DOHH2 (cell line): ENCODE measurements at regions not wholly inside any gene's neighbourhood (a gene's known extent, or its start where the extent isn't known, plus 50 kb on each side); places are given as distances from the start of the nearest gene placed in this dataset.

Experiments used
- H3F3A ChIP-seq: fragments of 200-600 bp; sonication (generic), shearing (Covaris generic); 2 replicates; pipeline ENCODE4 v1.6.0; 2016; ENCODE audit warnings: antibody characterized with exemption, mild to moderate bottlenecking; ENCODE audit not compliant: control insufficient read depth, insufficient read depth
- H3K27ac ChIP-seq: fragments of 200-600 bp; sonication (generic); 2 replicates; pipeline ENCODE4 v1.5.1; 2014; ENCODE audit warnings: low read depth, mild to moderate bottlenecking, low read length, moderate library complexity
- H3K27me3 ChIP-seq: fragments of 200-600 bp; sonication (generic); 2 replicates; pipeline ENCODE4 v1.6.1; 2014; ENCODE audit warnings: mild to moderate bottlenecking, low read length, mixed read lengths; ENCODE audit not compliant: control insufficient read depth
- H3K36me3 ChIP-seq: fragments of 200-600 bp; sonication (generic); 2 replicates; pipeline ENCODE4 v1.6.1; 2014; ENCODE audit warnings: mild to moderate bottlenecking, low read length, moderate library complexity, mixed read lengths; ENCODE audit not compliant: control insufficient read depth
- H3K4me1 ChIP-seq: fragments of 200-600 bp; sonication (generic); 2 replicates; pipeline ENCODE4 v1.6.1; 2014; ENCODE audit warnings: mild to moderate bottlenecking, low read length, mixed read lengths; ENCODE audit not compliant: control insufficient read depth
- H3K4me2 ChIP-seq: fragments of 200-600 bp; sonication (generic); 2 replicates; pipeline ENCODE4 v1.6.0; 2014; ENCODE audit warnings: mild to moderate bottlenecking, low read length, moderate library complexity
- H3K4me3 ChIP-seq: fragments of 200-600 bp; sonication (generic); 2 replicates; pipeline ENCODE4 v1.5.1; 2014; ENCODE audit warnings: mild to moderate bottlenecking, low read length, mixed read lengths
- H3K79me2 ChIP-seq: fragments of 200-600 bp; sonication (generic); 2 replicates; pipeline ENCODE4 v1.6.1; 2014; ENCODE audit warnings: mild to moderate bottlenecking, low read length, mixed read lengths; ENCODE audit not compliant: control insufficient read depth
- H3K9me2 ChIP-seq: fragments of 200-600 bp; sonication (generic); replicated peaks from 2 replicates; pipeline ENCODE4 v1.6.1; 2014; ENCODE audit warnings: mild to moderate bottlenecking, low read length, mixed read lengths; ENCODE audit not compliant: control insufficient read depth
- H3K9me3 ChIP-seq: fragments of 200-600 bp; sonication (generic); 2 replicates; pipeline ENCODE4 v1.6.1; 2014; ENCODE audit warnings: antibody characterized with exemption, low read length, mixed read lengths; ENCODE audit not compliant: control insufficient read depth, insufficient read depth
- H4K20me1 ChIP-seq: fragments of 200-600 bp; sonication (generic); 2 replicates; pipeline ENCODE4 v1.6.0; 2014; ENCODE audit warnings: low read depth, mild to moderate bottlenecking, antibody characterized with exemption, low read length, moderate library complexity; ENCODE audit not compliant: control insufficient read depth, insufficient read depth
- EZH2phosphoT487 ChIP-seq: fragments of 200-600 bp; sonication (generic); IDR thresholded peaks from 2 replicates; pipeline ENCODE4 v1.6.1; 2017; ENCODE audit warnings: borderline replicate concordance, mild to moderate bottlenecking, antibody characterized with exemption, low read length, moderate library complexity, mixed read lengths
- TF ChIP-seq, protein P1 (sequence below): fragments of 200-600 bp; sonication (generic); IDR thresholded peaks from one replicate; pipeline ENCODE4 v1.5.1; 2014; ENCODE audit warnings: antibody characterized with exemption, mild to moderate bottlenecking, low read depth, low read length; ENCODE audit not compliant: poor library complexity, severe bottlenecking

DNA sequence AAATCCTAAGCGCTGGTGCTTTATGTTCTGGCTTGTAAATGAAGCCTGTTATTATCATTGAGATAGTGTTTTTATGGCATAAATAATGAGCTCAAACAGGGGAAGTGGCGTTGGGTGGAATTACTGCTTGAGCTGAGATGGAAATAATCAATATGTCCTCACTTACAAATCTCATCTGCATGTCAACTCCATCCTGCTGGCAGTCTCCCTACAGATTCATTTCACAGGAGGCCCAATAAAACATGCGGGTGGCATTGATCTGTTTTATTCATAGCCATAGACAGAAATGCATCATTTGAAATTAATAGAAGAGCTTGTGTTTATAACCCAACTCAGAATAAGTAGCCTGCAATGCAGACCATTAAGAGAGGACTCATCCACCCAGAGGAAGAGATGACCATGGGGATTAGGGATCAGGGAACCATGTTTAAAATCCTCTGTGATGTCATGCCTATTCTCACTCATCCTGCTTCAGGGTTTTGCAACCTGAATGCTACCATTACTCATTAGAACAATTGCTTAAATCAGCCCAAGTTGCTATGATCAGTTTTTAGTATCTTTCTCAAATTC is 680.4 kb downstream of the TLR4 start:
- Histone ChIP-seq H3K79me2 (no peaks in the 10 kb centered on the region), H3K9me3 (no peaks in the 10 kb centered on the region), H3K9me2 (no peaks in the 10 kb centered on the region), H4K20me1 (no peaks in the 10 kb centered on the region), H3K27ac (no peak overlapping the region), H3K4me1 (no peaks in the 10 kb centered on the region), H3K27me3 (no peaks in the 10 kb centered on the region), H3F3A (no peaks in the 10 kb centered on the region), H3K4me2 (no peak overlapping the region), H3K36me3 (no peaks in the 10 kb centered on the region), H3K4me3 (no peak overlapping the region)
- TF ChIP-seq EZH2phosphoT487 = no peak
- TF ChIP-seq, protein P1, sequence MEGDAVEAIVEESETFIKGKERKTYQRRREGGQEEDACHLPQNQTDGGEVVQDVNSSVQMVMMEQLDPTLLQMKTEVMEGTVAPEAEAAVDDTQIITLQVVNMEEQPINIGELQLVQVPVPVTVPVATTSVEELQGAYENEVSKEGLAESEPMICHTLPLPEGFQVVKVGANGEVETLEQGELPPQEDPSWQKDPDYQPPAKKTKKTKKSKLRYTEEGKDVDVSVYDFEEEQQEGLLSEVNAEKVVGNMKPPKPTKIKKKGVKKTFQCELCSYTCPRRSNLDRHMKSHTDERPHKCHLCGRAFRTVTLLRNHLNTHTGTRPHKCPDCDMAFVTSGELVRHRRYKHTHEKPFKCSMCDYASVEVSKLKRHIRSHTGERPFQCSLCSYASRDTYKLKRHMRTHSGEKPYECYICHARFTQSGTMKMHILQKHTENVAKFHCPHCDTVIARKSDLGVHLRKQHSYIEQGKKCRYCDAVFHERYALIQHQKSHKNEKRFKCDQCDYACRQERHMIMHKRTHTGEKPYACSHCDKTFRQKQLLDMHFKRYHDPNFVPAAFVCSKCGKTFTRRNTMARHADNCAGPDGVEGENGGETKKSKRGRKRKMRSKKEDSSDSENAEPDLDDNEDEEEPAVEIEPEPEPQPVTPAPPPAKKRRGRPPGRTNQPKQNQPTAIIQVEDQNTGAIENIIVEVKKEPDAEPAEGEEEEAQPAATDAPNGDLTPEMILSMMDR = no peak

DNA sequence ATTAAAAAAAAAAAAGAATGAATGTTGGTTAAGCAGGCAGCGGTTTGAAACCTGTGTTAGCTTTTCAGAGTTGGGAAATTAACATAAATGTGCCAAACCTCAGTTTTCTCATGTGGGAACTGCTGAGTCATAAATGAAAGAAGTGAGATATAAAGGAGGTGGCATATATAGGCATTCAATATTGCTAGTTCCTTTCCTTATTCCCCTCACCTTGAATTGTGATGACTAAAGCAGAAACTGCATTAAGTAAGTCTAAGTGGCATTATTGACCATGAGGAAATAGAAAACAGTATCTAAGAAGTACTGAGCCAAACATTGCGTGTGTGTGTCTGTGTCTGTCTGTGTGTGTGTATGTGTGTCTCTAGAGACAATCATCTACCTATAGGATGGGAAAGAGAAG is 691.2 kb downstream of the TLR4 start:
- Histone ChIP-seq H3K79me2 (no peaks in the 10 kb centered on the region), H3K4me1 (no peaks in the 10 kb centered on the region), H3K9me2 (no peaks in the 10 kb centered on the region), H3F3A (no peaks in the 10 kb centered on the region), H3K4me2 (no peak overlapping the region), H3K36me3 (no peaks in the 10 kb centered on the region), H4K20me1 (no peaks in the 10 kb centered on the region), H3K27me3 (no peaks in the 10 kb centered on the region), H3K4me3 (no peak overlapping the region), H3K27ac (no peak overlapping the region), H3K9me3 (no peaks in the 10 kb centered on the region)
- no peak for TF ChIP-seq EZH2phosphoT487
- TF ChIP-seq, protein P1 = no peak

DNA sequence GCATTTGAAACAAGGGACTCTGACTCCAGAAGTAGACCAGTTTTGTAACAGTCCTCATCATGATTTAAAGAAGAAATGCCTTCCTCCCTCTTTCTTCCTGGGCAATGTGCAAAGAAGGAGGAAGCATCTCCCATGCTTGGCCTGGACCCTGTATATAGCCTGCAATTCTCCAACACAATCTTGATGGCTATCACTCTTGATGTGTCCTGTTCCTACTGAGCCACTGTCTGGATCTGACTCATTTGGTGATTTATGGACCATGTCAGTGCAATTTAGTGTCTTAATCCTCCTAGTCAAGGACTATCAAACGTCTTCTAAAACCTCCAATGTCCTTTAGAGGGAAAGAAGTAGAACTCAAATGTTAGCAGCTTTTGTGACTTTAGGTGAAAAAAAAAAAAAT is 697.3 kb downstream of the TLR4 start:
- H3K79me2 ChIP-seq = no peaks in the 10 kb centered on the region
- H3K27ac ChIP-seq = no peak overlapping the region
- TF ChIP-seq EZH2phosphoT487 = no peak
- TF ChIP-seq, protein P1 = no peak
- H3K27me3 ChIP-seq = no peaks in the 10 kb centered on the region
- H3K36me3 ChIP-seq = no peaks in the 10 kb centered on the region
- no peak overlapping the region for H3K4me3 ChIP-seq
- no peaks in the 10 kb centered on the region for H3K9me3 ChIP-seq
- no peaks in the 10 kb centered on the region for H4K20me1 ChIP-seq
- H3F3A ChIP-seq = no peaks in the 10 kb centered on the region
- no peaks in the 10 kb centered on the region for H3K4me1 ChIP-seq
- H3K4me2 ChIP-seq = no peak overlapping the region
- H3K9me2 ChIP-seq = no peaks in the 10 kb centered on the region
